NCI-H146 treated with DMSO at 0.1 percent for 48 hours (cell line): ENCODE measurements at regions not wholly inside any gene's neighbourhood (a gene's known extent, or its start where the extent isn't known, plus 50 kb on each side); places are given as distances from the start of the nearest gene placed in this dataset.

Experiments used
- DNase-seq: peaks from one replicate; lab custom pipeline; 2025; ENCODE audit not compliant: unreplicated experiment; lab: John Stamatoyannopoulos, UW

DNA sequence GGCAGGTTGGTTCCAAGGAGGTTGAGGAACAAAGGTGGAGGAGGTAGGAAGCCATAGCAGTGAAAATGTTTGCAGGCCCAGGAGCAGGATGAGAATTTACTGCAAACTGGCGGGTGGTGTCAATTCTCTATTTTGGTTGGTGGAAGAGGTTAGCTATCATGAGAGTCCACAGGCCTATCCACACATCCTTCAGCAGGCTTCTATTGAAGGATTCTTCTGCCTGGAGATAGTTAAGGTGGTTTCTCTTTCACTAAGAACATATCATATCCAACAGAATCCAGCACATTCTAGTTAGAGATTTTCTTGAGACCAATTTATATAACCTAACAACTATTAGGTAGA is 68.9 kb upstream of the DYRK2 start:
- no peak for DNase-seq

DNA sequence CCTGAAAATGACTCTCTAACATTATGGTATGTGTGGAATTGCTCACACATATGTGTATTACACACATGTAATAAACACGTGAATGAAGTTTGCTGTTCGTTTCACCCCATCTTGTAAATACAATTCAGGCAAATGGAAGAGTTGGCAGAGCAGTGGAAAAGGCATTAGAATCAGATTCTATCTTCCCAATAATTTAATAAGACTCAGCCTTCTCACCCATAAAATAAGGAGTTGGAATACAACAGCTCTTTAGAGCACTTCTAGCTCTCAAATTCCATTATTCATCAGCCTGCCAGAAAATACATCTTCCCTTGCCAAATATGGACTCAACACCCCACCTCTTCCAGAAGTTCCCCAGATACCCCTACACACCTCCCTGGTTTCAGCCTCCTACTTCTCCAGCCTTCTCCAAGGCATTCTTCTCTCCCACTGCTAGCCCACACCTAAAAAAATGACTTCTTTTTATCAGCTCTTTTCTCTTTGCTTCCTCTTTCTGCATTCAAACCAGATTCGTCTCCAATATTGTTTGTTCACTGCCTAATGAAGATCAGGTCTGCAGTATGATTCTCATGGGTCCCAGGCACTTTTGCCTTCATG is 66.2 kb upstream of the DYRK2 start:
- DNase-seq = no peak

- DNase-seq = no peak
Observed at GRCh38 chr12:67582844-67583243, 65.7 kb upstream of the DYRK2 start.

- DNase-seq = no peak
Observed at GRCh38 chr12:67586951-67587350, 61.6 kb upstream of the DYRK2 start.

DNA sequence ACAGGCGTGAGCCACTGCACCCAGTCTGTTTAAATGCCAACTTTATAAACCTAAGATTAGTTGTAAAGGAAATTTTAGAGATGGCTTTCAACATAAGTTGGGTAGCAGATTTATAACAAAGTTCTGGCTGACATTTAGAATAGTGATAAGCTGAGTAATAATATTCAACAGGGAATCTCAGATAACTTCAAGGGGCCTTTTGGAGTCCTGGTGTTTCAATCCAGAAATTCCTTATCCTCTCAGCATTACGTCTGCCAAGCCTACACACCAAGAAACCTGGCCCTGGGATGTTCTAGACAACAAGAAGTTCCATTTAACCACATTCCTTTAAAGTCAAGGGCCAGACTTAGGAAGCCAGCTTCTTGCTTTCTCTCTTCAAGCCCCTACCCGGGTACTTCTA is 59.5 kb upstream of the DYRK2 start:
- no peak for DNase-seq

- no peak for DNase-seq
Observed at GRCh38 chr12:67590149-67590790, 58.3 kb upstream of the DYRK2 start.

DNA sequence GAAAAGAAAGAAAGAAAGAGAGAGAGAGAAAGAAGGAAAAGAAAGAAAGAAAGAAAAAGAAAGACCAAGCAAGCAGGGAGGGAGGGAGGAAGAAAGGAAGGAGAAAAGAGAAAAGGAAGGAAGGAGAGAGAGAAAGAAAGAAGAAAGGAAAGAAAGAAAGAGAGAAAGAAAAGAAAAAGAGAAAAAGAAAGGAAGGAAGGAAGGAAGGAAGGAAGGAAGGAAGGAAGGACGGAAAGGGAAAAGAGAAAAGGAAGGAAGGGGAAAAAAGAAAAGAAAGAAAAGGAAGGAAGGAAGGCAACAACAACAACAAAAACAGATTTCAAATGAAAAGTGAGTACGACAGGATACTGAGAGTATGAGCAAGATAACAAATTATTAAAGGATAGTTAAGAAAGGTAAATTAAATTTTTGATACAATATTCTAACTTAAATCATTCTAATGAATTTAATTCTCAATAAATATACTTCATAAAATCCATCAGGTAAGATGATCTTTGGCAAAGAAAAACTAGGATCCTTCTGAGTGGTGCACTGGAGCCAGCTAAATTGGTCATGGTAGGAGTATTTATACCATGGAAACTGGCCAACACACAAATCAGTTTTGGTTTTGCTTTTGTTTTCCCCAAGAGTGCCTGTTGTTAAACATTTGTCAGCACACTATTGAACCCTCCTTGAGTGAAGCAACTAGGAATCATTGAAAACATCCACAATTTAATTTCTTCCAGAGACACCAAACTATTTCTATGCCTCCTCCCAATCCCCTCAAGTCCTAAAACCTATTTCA is 56.1 kb upstream of the DYRK2 start:
- DNase-seq = no peak

DNA sequence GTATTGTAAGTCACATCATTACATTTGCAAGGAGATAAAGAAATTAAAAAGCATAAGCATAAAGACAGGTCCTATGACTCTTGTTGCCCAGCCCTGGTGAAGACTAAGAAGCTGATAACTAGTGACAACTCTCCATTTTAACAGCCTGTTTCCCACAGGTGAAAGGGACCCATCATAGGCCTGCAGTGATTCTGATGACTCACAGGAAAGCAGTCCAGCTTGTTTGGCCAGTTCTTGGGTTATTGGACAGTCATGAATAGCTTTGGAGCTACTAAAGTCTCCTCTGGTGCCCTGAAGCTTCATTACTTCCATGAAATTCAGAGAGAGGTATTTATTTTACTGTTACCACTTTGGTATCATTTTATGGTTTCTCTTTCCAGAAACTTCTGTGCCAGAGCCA is 55.5 kb upstream of the DYRK2 start:
- DNase-seq = no peak

DNA sequence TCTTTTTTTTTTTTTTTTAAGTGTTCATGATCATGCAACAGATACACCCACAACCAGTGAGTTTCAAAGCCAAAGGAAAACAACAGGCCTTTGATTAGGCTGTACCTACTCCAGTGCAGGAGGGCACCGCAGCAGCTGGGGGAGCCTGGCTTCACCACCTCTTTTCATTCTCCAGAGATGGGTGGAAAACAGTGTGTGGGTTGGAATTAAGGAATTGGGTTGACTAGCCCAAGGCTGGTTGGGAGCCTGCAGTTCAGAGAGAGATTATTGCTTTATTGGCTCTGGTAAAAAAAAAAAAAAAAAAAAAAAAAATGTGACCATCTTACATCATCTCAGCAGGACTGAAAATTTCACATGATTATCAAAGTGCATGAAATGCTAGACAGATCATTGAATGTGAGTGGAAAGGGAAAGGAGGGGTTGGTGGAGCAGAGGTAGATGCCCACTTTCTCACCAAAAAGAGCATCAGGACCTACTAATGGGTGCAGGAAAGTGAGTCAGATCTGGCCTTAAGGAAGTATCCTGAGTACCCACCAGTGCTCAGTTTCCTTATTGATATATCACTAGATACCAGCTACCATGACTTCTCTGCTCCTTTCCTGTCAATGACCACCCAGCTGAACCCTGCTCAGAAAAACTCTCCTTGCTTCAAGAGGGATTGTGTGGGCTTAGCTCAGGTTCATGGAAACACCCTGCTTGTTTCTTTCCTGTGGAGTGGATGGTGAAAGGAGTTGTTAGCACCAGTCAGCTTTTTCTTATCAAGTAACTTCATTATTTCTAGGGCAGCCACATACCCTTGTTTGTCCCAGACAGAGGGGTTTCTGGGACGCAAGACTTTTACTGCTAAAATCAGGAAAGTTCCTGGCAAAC is 54.8 kb upstream of the DYRK2 start:
- no peak for DNase-seq

DNA sequence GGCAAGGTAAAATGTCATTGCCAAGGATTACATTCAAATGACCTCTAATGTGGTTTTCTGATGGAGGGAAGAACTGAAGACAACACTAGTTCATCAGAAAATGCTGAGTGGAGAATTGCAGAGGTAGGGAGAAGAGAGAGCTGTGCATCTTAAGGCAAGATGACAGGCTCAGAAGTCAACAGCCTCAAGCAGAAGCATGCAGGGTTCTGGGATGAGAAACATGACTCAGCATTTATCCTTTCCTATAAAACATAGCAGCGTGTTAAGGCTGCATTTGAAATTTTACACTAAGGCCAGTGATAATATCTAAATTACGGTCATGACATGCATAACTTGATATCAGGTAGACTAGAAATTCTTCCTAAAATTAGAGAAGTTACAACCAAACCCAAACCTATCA is 53.7 kb upstream of the DYRK2 start:
- DNase-seq = no peak

DNA sequence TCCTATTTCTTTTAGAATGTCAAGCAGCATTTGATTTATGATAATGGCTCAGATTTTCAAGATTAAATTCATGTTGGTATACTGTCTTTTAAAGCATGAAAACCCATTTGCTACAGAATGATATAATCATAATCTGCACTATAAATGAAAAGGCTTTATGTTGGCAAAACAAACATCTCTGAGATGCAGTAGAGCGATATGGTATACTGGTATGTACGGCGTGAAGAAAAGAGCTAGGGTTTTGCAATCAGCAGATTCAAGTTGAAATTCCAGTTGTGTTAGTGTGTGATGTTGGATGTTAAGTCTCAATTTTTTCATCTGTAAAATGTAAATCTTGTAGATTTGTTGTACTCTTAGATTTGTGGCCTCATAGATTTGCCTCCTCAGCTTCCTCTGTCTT is 53.2 kb upstream of the DYRK2 start:
- DNase-seq = no peak

DNA sequence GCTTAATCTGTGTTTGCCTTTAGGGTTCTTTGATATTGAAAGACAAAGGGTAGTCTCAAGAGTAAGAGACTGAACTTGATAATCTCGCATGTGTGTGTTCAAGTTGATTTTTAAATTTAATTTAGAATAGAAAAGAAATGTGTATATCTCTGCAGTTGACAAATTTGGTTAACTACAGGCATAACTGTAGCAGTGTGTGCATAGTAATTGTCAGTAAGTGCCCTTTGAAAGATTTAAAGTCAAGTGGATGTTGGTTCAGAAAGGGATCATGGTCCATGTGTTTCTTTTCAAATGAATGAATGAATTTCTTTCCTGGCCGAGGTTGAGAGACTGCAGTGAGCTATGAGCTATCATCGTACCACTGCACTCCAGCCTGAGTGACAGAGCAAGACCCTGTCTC is 49.9 kb upstream of the DYRK2 start:
- no peak for DNase-seq
